HEK293 (cell line): ENCODE measurements at regions not wholly inside any gene's neighbourhood (a gene's known extent, or its start where the extent isn't known, plus 50 kb on each side); places are given as distances from the start of the nearest gene placed in this dataset.

Experiments
- HOXD13 ChIP-seq: sonication (generic); formaldehyde crosslinking; IDR thresholded peaks from 2 replicates; pipeline ENCODE4 v1.8.0; 2022; ENCODE audit warnings: missing genetic modification reagents, borderline replicate concordance
- YY1 ChIP-seq: fragments of 450-650 bp; formaldehyde crosslinking; IDR thresholded peaks from 2 replicates; pipeline ENCODE4 v1.5.1; 2018; ENCODE audit warnings: missing biosample characterization, missing genetic modification characterization
- ZBTB17 ChIP-seq: fragments of 450-650 bp; formaldehyde crosslinking; IDR thresholded peaks from 2 replicates; pipeline ENCODE4 v1.5.1; 2016; ENCODE audit warnings: missing biosample characterization, missing genetic modification characterization
- ZNF175 ChIP-seq: fragments of 450-650 bp; formaldehyde crosslinking; IDR thresholded peaks from 2 replicates; pipeline ENCODE4 v1.5.1; 2016; ENCODE audit warnings: missing biosample characterization, missing genetic modification characterization
- ZNF23 ChIP-seq: fragments of 450-650 bp; formaldehyde crosslinking; IDR thresholded peaks from 2 replicates; pipeline ENCODE4 v1.5.1; 2016; ENCODE audit warnings: missing biosample characterization, missing genetic modification characterization, borderline replicate concordance
- ZNF24 ChIP-seq: fragments of 450-650 bp; formaldehyde crosslinking; IDR thresholded peaks from 2 replicates; pipeline ENCODE4 v1.5.1; 2016; ENCODE audit warnings: missing biosample characterization, missing genetic modification characterization
- ZNF394 ChIP-seq: fragments of 450-650 bp; formaldehyde crosslinking; IDR thresholded peaks from 2 replicates; pipeline ENCODE4 v1.5.1; 2016; ENCODE audit warnings: missing biosample characterization, missing genetic modification characterization, mild to moderate bottlenecking, moderate library complexity, borderline replicate concordance
- ZNF747 ChIP-seq: fragments of 450-650 bp; formaldehyde crosslinking; IDR thresholded peaks from 2 replicates; pipeline ENCODE4 v1.5.1; 2016; ENCODE audit warnings: missing biosample characterization, missing genetic modification characterization
- TF ChIP-seq, protein P1 (sequence below): fragments of 450-650 bp; formaldehyde crosslinking; IDR thresholded peaks from 2 replicates; pipeline ENCODE4 v1.5.1; 2016; ENCODE audit warnings: missing biosample characterization, missing genetic modification characterization
- TF ChIP-seq, protein P2 (sequence below): fragments of 450-650 bp; formaldehyde crosslinking; IDR thresholded peaks from 2 replicates; pipeline ENCODE4 v1.5.1; 2016; ENCODE audit warnings: missing biosample characterization, missing genetic modification characterization, borderline replicate concordance

DNA sequence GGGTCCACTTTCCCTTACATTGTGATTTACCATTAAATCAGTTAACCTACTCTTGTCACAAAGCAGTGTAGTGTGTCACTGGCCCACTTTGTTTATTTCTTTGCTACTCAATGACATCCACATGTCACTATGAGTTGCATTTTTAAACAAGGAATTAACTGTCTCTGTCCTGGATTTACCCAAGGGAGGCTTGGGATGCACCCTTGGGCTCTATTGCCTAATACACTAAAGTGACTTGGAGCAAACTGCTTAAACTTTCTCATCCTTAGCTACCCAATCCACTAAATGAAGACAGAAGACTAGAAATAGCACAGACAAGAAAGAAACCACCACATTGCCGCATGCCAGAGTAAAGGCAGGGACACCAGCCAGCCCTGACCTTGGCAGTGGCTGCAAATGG, 136.2 kb upstream of the TIAM1 start:
- no peak for TF ChIP-seq ZBTB17 (tag by site-specific recombination)
- TF ChIP-seq, protein P1, sequence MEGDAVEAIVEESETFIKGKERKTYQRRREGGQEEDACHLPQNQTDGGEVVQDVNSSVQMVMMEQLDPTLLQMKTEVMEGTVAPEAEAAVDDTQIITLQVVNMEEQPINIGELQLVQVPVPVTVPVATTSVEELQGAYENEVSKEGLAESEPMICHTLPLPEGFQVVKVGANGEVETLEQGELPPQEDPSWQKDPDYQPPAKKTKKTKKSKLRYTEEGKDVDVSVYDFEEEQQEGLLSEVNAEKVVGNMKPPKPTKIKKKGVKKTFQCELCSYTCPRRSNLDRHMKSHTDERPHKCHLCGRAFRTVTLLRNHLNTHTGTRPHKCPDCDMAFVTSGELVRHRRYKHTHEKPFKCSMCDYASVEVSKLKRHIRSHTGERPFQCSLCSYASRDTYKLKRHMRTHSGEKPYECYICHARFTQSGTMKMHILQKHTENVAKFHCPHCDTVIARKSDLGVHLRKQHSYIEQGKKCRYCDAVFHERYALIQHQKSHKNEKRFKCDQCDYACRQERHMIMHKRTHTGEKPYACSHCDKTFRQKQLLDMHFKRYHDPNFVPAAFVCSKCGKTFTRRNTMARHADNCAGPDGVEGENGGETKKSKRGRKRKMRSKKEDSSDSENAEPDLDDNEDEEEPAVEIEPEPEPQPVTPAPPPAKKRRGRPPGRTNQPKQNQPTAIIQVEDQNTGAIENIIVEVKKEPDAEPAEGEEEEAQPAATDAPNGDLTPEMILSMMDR (tag by site-specific recombination): no peak
- no peak for TF ChIP-seq YY1 (tag by site-specific recombination)
- TF ChIP-seq ZNF175: no peak
- TF ChIP-seq ZNF394 (tag by site-specific recombination): no peak
- TF ChIP-seq, protein P2, sequence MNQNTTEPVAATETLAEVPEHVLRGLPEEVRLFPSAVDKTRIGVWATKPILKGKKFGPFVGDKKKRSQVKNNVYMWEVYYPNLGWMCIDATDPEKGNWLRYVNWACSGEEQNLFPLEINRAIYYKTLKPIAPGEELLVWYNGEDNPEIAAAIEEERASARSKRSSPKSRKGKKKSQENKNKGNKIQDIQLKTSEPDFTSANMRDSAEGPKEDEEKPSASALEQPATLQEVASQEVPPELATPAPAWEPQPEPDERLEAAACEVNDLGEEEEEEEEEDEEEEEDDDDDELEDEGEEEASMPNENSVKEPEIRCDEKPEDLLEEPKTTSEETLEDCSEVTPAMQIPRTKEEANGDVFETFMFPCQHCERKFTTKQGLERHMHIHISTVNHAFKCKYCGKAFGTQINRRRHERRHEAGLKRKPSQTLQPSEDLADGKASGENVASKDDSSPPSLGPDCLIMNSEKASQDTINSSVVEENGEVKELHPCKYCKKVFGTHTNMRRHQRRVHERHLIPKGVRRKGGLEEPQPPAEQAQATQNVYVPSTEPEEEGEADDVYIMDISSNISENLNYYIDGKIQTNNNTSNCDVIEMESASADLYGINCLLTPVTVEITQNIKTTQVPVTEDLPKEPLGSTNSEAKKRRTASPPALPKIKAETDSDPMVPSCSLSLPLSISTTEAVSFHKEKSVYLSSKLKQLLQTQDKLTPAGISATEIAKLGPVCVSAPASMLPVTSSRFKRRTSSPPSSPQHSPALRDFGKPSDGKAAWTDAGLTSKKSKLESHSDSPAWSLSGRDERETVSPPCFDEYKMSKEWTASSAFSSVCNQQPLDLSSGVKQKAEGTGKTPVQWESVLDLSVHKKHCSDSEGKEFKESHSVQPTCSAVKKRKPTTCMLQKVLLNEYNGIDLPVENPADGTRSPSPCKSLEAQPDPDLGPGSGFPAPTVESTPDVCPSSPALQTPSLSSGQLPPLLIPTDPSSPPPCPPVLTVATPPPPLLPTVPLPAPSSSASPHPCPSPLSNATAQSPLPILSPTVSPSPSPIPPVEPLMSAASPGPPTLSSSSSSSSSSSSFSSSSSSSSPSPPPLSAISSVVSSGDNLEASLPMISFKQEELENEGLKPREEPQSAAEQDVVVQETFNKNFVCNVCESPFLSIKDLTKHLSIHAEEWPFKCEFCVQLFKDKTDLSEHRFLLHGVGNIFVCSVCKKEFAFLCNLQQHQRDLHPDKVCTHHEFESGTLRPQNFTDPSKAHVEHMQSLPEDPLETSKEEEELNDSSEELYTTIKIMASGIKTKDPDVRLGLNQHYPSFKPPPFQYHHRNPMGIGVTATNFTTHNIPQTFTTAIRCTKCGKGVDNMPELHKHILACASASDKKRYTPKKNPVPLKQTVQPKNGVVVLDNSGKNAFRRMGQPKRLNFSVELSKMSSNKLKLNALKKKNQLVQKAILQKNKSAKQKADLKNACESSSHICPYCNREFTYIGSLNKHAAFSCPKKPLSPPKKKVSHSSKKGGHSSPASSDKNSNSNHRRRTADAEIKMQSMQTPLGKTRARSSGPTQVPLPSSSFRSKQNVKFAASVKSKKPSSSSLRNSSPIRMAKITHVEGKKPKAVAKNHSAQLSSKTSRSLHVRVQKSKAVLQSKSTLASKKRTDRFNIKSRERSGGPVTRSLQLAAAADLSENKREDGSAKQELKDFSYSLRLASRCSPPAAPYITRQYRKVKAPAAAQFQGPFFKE: no peak
- TF ChIP-seq HOXD13 (CRISPR knock-in tag): no peak
- no peak for TF ChIP-seq ZNF23 (tag by site-specific recombination)
- TF ChIP-seq ZNF747: no peak
- TF ChIP-seq ZNF24: no peak
